ENCODE measurements at regions not wholly inside any gene's neighbourhood (a gene's known extent, or its start where the extent isn't known, plus 50 kb on each side); places are given as distances from the start of the nearest gene placed in this dataset.
"Not testable (repeated sequence)": the region's sequence is repeated elsewhere in the genome, so short reads cannot be mapped to it uniquely, and the experiment has no call there.

DNA sequence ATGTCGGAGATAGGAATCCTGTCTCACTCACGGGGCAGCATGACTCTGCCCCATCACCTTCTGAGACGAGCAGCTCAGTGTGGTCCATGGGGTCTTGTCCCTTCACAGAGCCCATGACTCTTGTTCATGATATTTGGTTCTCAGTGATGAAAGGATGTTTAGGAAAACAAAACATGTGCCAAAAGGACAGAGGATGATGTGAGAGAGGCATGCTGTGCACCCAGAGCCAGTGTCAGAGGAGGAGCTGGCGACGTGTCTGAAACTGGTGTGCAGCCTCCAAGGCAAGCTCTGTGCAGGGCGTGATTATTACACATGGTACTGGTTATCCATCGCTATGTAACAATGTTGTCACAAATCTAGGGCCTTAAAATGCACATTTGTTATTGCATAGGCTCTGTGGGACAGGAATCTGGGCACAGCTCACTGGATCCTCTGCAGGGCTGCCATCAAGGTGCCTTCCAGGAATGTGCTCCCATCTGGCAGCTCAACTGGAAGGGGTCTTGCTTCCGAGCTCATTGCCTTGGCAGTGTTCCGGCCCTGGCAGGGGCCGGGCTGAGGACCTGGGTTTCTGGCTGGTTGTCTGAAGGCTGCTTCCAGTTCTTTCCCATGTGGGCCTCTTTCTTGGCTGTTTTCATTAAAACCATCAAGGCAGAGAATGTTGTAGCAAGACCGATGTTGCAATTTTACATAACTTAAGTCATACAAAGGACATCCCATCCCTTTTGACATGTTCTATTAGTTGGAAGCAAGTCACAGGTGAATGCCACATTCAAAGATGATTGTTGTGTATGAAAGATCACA is 175.4 kb downstream of the ERMARD start:
- DNase-seq (ENCODE audit: low spot score): no peak

DNA sequence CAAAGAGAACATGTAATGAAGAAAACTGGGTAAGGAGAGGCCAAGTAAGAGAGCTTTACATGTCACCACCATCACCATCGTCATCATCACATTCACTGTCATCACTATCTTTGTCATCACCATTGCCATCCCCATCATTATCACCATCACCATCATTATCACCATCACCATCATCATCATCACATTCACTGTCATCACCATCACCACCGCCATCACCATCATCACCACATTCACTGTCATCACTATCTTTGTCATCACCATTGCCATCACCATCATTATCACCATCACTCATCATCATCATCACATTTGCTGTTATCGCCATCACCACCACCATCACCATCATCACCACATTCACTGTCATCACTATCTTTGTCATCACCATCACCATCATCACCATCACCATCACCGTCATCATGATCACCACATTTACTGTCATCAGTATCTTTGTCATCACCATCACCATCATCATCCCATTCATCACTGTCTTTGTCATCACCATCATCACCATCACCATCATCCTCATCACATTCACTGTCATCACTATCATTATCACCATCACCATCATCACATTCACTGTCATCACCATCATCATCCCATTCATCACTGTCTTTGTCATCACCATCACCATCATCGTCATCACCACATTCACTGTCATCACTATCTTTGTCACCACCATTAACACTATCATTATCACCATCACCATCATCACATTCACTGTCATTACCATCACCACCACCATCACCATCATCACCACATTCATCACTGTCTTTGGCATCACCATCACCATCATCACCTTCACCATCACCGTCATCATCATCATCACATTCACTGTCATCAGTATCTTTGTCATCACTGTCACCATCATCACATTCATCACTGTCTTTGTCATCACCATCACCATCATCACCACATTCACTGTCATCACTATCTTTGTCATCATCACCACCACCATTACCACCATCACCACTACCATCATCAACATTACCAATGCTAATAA is 172.3 kb downstream of the ERMARD start:
- DNase-seq (ENCODE audit: low spot score): no peak

DNA sequence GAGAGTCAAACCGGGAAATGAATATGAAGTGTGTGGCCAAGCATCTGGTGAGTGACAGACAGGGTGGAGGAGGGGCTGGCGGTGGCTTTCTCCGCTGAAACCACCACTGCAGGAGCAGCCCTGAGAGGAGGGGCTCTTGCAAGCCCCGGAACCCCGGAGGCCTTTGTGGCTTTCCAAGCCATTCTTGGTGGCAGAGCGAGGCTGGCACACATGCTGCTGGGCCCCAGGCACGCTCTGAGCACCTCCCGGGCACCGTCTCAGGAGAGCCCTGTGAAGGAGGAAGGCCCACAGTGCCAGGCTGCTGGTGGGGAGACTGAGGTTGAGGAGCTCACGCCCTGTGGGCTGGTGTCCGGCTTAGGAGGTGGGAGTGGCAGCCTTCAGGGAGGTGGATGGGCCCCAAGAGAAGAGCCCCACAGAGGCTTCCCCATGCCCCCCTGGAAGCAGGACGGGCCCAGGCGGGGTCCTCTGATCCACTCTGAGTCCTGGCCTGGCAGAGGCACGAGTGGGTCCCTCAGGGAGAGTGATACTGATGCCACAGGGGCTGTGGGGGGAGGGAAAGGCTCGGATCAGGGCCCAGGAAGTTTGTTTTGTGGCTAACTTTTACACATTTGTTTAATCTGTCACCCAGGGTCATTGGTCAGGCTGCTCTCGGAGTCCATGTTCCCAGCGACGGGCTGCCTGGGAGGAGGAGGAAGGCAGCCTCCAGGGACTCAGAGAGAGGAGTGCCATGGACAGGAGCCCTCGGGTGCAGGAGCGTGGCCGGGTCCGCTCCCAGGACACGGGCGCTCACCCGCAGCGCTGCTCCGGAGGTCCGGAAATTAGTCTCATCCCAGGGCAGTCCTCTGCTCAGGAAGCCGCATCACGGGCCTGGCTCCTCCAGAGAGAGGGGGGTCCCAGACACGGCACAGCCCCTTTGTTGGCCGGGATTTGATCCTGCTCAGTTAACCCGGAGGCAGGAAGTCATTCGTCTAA is 170.7 kb downstream of the ERMARD start:
- no peak for DNase-seq (ENCODE audit: low spot score)

DNA sequence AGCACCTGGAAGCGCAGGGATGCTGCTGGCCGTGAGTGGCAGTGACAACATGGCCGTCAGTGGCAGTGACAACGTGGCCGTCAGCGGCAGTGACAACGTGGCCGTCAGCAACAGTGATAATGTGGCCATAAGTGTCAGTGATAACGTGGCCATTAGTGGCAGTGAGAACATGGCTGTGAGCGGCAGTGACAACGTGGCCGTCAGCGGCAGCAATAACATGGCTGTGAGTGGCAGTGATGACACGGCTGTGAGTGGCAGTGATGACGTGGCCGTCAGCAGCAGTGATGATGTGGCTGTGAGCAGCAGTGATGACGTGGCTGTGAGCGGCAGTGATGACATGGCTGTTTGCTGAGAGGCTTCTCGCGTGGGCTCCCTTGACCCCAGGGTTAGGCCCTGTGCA is 169.8 kb downstream of the ERMARD start:
- DNase-seq (ENCODE audit: low spot score): no peak

DNA sequence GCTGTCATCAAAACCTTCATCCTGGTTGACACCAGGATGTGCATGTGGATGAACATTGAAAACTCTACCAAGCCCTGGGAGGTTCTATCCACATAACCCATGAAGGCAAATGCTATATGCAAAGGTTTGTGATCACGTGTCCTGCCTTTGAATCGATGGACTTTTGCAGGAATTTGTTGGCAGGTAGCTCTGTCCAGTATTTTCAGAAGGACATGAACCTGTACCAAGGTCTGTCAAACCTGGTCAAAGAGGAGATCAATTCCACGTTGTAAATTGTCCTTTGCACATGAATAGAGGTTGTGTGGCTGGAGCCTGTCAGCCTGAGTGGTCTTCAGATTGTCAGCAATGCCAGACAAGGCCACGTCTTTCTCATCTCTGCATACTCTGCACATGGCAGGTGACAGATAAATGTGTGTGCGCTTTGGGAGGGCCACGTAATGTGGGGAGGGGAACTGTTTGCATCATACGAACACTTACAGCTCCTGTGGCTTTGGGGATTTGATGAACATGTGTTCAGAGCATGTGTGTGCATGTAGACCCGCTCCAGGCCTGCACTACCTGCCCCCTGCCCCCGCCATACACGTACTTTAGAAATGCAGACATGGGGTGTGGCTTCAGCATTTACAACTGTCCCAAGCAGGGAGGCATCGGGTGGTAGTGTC is 169.1 kb downstream of the ERMARD start:
- DNase-seq (ENCODE audit: low spot score): no peak

DNA sequence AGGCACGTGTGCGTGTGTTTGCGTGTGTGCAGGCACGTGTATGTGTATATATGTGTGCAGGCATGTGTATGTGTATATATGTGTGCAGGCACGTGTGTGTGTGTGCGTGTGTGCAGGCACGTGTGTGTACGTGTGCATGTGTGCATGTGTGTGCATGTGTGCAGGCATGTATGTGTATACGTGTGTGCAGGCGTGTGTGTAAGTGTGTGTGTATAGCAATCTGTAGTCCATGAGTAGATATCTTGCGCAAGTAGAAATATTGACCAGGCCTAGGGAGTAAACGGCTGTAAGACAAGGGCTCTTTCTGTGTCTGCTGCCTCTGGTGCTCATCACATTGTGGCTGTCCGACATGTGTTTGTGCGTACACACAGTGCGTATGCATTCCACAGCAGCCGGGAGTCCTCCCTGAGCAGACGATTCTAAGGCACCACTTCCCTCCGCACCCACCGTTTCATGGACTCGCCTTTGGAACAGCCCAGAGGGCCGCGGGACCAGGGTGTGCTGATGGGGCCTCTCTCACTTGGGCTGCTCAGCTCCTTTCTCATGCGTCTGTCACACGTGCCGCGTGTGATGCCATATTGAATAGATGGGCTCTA is 167.6 kb downstream of the ERMARD start:
- no peak for DNase-seq (ENCODE audit: low spot score)

DNA sequence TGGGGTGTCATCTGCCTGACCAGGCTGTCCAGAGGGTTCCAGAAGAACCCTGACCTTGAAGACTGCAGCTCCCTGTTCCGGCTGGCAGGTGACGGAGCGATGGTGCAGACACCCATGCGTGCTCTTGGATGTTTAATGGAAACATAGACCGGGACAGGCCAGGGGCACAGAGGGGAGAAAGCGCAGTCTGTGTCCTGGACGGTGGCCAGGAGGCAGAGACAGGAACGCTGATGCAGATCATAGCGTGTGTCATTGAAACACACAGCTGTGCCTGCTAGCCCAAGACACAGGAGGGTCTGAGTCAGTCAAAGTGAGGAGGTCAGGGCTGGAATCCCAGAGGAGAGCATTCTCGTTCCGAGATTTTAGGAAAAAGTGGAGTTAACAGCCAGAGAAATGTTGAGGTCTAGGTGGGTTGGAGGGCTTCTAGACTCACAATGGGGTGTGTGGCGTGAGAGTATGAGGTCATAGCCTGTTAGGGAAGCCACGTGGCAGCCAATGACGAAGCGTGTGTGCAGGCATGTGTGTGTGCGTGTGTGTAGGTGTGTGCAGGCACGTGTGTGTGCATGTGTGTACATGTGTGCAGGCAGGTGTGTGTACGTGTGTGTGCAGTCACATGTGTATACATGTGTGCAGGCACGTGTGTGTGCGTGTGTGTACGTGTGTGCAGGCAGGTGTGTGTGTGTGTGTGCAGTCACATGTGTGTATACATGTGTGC is 167.0 kb downstream of the ERMARD start:
- DNase-seq (ENCODE audit: low spot score): no peak

DNA sequence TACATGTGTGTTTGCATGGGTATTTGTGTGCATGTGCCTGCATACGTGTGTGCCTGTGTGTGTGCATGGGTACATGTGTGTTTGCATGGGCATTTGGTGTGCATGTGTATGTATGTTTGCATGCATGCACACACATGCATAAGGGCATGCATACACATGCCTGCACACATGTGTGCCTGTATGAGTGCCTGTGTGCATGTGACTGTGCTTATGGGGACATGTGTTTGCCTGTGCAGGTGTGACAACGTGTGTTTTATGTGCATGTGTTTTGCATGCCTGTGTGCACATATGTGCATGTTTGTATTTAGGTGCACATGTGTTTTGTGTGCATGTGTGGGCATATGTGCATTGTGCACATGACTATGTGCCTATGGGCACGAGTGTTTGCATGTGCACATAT is 165.7 kb downstream of the ERMARD start:
- no peak for DNase-seq (ENCODE audit: low spot score)

DNA sequence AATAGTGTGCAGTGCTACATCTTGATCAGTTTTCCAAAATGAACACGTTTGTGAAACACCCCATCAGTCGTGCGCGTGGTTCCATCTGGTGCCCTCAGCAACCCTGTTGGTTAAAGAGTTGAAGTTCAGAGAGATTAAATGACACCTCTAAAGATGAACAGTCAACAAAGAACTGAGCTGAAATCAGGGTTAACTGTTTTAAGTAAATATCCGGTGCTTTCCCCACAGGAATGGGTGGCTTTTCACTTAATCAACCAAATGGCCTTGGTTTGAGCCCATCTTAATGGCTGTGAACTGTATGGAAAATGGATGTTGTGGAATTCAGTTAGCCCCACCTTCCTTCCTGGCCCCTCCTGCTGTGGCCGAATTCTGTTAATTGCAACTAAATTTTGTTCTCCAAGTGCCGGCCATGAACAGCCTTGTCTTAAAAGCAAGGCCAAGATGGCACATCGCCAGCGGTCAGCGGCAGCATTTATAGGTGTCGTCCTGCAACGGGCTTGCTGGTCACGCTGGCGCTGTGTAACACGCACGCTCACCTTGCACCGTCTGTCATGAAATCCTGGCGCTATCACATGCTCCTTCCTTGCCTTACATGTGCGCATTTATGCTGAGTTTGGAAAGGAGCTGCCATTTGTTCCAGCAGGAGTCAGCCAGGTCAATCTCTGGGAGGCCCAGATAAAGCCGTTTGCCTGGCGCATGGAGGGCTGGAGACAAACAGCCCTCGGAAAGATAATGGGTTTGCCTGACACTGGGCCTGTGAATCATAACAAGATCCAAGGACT is 164.5 kb downstream of the ERMARD start:
- no peak for DNase-seq (ENCODE audit: low spot score)

DNA sequence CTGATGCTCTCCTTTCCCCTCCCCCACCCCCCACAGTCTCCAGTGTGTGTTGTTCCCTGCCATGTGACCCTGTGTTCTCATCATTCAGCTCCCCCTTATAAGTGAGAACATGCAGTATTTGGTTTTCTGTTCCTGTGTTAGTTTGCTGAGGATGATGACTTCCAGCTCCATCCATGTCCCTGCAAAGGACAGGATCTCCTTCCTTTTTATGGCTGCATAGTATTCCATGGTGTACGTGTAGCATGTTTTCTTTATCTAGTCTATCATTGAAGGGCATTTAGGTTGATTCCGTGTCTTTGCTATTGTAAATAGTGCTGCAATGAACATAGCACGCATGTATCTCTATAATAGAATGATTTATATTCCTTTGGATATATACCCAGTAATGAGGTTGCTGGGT is 162.3 kb downstream of the ERMARD start:
- DNase-seq (ENCODE audit: low spot score): not testable (repeated sequence)

DNA sequence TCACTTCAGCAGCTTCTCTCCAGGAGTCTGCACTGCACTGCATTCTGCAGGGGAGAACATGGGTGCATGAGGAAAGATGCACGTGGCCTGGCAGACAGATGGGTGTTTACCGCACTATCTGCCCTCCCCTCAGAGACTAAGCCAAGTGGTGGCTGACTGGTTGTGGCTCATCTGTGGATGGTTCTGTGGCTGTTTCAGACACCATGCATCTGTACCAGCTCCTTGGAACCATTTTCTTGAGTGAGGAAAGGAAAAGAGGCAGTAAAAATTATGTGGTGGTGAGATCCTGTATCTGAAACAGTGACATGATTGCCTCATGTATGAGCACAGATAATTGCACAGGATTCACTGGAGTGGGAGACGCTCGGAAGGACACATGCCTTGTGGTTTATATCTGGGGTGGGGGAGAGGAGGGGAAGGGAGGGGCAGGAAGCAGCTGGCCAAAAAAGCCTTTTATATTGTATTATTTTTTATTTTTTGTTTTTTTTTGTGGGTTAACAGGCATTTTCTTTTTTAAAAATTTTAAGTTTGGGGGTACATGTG is 161.7 kb downstream of the ERMARD start:
- no peak for DNase-seq (ENCODE audit: low spot score)

DNA sequence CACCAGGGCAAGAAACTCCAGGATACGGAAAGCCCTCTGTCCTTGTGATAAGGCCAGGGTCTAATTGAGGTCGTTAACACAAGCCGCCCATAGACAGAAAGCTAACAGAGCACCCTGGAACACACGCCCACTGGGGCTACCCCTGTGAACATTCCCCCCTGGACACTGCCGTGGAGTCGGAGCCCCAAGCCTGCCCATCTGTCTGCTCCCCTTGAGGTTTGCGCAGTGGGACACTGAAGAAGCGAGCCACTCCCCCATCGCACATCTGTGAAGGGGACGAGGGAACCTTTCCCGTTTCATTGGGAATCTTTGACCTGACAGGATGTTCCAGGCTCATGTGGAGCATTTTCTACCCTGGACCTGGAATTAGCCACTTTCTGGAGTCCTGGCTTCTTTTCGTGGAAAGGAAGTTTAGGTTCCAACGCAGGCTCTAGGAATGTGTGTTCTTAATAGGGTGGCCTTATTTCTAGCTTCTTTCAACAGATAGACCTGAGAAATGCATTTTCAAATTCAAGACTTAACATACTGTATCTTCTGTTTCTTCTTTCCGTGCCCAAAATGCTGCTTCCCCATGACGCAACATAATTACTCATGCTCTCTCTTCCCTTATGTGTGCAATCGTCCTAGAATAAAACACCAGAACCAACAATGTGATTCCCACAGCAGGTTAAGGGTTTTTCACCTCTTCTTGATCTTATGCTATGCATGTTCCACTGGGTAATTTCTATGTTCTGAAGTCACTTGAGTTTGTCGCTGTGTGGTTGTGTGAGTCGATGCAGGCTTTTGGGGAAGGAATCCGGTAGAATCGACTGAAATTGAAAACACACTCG is 161.1 kb downstream of the ERMARD start:
- DNase-seq (ENCODE audit: low spot score): no peak

DNA sequence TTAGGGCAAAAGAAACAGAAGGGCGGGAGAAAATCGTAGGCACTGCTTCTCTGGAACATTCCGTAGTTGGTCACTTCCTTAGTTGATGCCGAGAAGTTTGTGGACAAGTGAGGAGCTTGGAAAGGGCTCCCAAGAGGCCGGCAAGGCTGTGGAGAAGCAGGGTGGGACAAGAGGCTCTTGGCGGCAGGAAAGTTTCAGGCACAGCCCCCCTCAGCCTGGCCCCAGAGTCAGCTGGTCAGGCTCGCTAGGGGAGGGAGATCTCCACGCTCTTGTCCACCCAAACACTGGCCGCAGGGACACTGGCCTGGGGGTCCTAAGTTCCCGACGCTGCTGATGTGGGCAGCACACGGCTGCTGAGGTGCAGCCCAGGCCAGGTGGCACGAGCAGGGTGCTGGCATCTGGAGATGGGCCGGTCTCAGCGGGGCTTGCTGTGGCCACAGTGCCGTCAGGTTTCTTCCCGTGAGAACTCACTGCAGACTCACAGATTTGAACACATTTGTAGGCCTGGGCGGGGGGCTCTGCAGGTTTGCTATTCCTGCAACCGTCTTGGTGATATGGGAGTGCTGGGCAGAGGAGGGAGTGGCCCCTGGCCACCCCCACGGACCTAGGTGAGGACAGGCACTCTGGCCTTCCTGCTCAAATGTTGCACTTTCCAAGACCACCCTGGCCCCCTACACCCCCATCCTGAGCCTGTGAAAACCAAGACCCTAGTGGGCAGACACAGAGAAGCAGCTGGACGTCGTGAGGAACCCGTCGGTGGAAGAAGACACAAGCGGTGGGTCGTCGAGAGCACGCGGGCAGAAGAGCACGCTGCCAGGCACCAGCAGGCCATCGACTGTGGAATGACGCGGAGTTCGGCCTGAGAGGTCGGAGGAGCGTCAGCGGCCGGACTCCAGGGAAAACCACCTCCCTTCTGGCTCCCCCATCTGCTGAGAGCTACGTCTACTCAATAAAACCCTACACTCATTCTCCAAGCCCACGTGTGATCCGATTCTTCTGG is 160.1 kb downstream of the ERMARD start:
- DNase-seq (ENCODE audit: low spot score): no peak

DNA sequence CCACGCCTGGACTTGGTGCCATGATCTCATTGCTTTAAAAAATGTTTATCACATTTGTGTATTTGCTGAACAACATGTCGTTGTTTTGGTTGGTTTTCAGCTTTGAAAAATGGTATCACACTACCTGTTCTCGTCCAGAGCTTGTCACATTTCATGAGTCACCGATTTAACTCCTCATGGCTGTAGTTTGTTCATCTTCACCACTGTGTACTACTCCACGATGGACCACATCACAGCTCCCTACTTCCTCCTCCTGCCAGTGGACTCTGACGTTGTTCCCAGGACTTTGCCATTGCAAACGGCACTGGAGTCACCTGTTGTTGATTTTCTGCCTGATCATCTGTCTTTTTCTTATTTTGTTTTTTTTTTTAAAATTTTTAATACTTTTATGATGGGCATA is 157.7 kb downstream of the ERMARD start:
- DNase-seq (ENCODE audit: low spot score): no peak

DNA sequence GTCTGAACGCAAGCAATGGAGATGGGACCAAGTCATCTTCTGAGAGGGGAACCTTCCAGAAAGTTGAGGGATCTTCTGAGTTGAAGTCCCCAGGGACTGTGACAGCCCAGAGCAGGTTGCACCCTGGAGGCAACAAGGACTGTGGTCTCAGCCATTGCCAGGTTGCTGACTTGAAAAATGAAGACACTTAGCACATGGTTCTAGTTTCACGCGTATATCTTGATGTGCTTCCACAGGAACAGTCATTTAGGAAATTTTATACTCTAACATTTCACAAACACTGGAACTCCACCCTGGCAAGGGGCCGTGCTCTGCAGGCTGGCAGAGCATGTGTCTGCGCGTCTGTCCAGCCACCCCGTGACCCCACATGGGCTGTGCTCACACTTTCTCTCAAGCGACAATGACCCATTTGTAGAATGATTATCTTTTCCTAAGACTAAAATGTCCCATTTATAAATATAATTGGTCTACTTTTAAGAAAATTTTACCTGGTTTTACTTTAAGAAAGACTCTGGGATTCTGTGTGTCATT is 157.0 kb downstream of the ERMARD start:
- no peak for DNase-seq (ENCODE audit: low spot score)

DNA sequence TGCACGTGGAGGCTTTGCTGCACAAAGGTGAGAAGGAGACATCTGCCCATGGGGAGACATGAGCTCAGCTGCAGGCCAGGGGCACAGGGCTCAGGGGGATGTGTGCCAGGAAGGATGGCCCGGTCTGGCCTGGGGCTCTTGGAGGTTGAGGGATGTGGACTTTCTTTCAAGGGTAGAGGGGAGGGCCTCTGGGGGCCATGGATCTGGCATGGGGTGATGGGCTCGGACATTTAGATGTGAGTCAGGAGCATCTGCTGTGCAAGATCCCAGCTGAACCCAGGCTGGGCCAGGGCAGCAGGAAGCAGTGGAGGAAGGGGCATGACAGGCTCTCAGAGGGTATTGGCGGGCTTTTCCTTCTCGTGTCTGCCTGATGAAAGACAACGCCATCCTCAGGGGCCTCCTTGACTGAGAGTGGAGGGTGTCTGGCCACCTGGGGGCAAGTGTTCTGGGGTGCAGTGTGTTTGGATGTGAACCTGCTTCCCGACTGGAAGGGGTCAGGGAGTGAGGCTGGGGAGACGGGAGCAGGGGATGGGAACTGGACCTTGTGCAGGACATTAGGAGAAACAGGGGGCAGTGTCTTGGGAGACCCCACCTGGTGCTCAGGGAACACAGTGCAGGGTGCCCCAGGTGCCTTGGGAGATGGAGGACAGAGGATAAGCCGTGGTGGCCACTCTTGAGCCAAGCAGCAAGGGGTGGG is 156.1 kb downstream of the ERMARD start:
- no peak for DNase-seq (ENCODE audit: low spot score)

Data from COLO829 (cell line).